ENCODE measurements at regions not wholly inside any gene's neighbourhood (a gene's known extent, or its start where the extent isn't known, plus 50 kb on each side); places are given as distances from the start of the nearest gene placed in this dataset.

DNA sequence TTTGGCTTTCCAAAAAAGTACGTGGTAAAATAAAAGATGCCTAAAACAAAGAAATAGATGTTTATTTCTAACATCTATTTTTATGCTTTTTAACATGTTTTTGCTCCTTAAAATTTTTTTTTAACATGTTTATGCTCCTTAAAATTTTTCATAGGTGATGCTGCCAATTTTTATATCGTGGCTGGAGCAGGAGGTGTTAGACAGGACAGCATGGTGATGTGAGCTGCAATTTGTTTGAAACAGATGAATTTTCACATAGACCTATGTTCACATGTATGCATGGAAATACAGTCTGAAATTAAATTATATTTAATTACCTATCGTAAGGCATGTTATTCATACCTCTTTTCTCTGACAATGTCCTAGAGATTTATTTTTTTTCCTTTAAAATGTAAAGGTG is 784.8 kb downstream of the EPHA7 start:
- TF ChIP-seq, protein P1, sequence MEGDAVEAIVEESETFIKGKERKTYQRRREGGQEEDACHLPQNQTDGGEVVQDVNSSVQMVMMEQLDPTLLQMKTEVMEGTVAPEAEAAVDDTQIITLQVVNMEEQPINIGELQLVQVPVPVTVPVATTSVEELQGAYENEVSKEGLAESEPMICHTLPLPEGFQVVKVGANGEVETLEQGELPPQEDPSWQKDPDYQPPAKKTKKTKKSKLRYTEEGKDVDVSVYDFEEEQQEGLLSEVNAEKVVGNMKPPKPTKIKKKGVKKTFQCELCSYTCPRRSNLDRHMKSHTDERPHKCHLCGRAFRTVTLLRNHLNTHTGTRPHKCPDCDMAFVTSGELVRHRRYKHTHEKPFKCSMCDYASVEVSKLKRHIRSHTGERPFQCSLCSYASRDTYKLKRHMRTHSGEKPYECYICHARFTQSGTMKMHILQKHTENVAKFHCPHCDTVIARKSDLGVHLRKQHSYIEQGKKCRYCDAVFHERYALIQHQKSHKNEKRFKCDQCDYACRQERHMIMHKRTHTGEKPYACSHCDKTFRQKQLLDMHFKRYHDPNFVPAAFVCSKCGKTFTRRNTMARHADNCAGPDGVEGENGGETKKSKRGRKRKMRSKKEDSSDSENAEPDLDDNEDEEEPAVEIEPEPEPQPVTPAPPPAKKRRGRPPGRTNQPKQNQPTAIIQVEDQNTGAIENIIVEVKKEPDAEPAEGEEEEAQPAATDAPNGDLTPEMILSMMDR (IDR thresholded peaks at IDR 0.05): no peak
- ATAC-seq (no peak), DNase-seq (no peak)
- H3K4me1 ChIP-seq: no peaks in the 10 kb centered on the region
- no peaks in the 10 kb centered on the region for H3K27me3 ChIP-seq (ENCODE audit: insufficient read depth in 3 of 3, low read length in 2 of 3)
- intact Hi-C loops (cut with DNase I): no loop called here
- H3K27ac ChIP-seq: no peak overlapping the region
- H3K36me3 ChIP-seq (ENCODE audit: insufficient read depth in 1 of 2, low read depth in 1 of 2): no peaks in the 10 kb centered on the region
- H3K4me3 ChIP-seq: no peak overlapping the region
- no peaks in the 10 kb centered on the region for H3K9me3 ChIP-seq
- WGBS, 3 donors: 56 to 58% (median 58%) methylated on average over 3 of the region's 3 CpGs

DNA sequence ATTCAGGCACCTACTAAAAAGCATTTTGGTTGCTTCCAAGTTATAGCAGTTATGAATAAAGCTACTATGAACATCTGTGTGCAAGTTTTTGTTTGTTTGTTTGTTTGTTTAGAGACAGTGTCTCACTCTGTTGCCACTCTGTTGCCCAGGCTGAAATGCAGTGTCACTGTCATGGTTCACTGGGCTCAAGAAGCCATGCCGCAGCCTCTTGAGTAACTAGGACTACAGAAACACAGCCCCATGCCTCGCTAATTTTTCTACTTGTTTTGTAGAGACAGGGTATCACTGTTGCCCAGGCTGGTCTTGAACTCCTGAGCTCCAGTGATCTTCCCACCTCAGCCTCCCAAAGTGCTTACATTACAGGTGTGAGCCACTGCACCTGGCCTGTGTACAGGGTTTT is 795.9 kb downstream of the EPHA7 start:
- DNase-seq: no peak
- H3K36me3 ChIP-seq (ENCODE audit: insufficient read depth in 1 of 2, low read depth in 1 of 2): no peaks in the 10 kb centered on the region
- intact Hi-C loops (cut with DNase I): no loop called here
- no peak overlapping the region for H3K4me3 ChIP-seq
- no peak for ATAC-seq
- H3K9me3 ChIP-seq: no peaks in the 10 kb centered on the region
- no peaks in the 10 kb centered on the region for H3K4me1 ChIP-seq
- WGBS, 3 donors: 90 to 96% (median 91%) methylated on average over 2 of the region's 2 CpGs
- no peak overlapping the region for H3K27ac ChIP-seq
- H3K27me3 ChIP-seq (ENCODE audit: insufficient read depth in 3 of 3, low read length in 2 of 3): no peaks in the 10 kb centered on the region
- TF ChIP-seq, protein P1 (IDR thresholded peaks at IDR 0.05): no peak

DNA sequence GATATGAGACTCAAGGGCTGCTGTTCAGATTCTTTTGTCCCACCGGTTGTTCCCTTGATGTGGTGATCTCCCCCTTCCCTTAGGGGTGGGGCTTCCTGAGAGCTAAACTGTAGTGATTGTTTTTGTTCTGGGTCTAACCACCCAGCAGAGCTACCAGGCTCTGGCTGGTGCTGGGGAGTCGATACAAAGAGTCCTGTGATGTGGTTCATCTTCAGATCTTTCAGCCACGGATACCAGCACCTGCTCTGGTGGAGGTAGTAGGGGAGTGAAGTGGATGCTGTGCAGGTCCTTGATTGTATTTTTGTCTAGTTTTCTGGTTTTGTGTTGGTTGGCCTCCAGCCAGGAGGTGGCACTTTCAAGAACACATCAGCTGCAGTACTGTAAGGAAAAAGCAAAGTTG is 801.6 kb downstream of the EPHA7 start:
- DNase-seq (peak in 1 of 2 donors; percentile 15), ATAC-seq (no peak)
- Histone ChIP-seq H3K27ac (no peak overlapping the region), H3K9me3 (no peaks in the 10 kb centered on the region), H3K4me3 (no peak overlapping the region), H3K36me3 (ENCODE audit: insufficient read depth in 1 of 2, low read depth in 1 of 2) (no peaks in the 10 kb centered on the region), H3K4me1 (no peaks in the 10 kb centered on the region), H3K27me3 (ENCODE audit: insufficient read depth in 3 of 3, low read length in 2 of 3) (no peaks in the 10 kb centered on the region)
- intact Hi-C loops (cut with DNase I): no loop called here
- 83 to 91% (median 85%) methylated on average over 3 of the region's 3 CpGs for WGBS, 3 donors
- TF ChIP-seq, protein P1 (IDR thresholded peaks at IDR 0.05): no peak

DNA sequence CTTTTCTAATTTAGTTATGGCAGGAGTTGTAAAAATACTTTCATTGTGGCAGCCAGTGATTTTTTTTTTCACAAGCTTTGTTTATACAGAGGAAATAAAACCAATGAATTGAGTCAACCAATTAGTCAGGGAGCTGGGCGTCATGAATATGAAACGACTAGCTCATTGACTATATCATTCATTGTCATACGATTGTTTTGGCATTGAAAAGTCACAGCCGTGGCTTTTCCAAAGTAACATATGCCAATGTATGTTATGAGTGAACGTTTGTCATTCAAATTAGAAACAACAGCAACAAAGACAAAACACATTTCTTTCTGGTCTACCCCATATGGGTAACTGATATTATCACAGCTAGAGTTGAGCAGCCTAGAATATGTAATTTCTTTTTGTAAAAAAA is 810.6 kb downstream of the EPHA7 start:
- no peak overlapping the region for H3K27ac ChIP-seq
- no peak overlapping the region for H3K4me3 ChIP-seq
- WGBS, 3 donors: 62 to 66% (median 63%) methylated on average over 5 of the region's 5 CpGs
- H3K27me3 ChIP-seq (ENCODE audit: insufficient read depth in 3 of 3, low read length in 2 of 3): no peaks in the 10 kb centered on the region
- no peaks in the 10 kb centered on the region for H3K36me3 ChIP-seq (ENCODE audit: insufficient read depth in 1 of 2, low read depth in 1 of 2)
- no peaks in the 10 kb centered on the region for H3K4me1 ChIP-seq
- ATAC-seq: no peak
- no peaks in the 10 kb centered on the region for H3K9me3 ChIP-seq
- TF ChIP-seq, protein P1 (IDR thresholded peaks at IDR 0.05): no peak
- intact Hi-C loops (cut with DNase I): no loop called here
- DNase-seq: no peak

DNA sequence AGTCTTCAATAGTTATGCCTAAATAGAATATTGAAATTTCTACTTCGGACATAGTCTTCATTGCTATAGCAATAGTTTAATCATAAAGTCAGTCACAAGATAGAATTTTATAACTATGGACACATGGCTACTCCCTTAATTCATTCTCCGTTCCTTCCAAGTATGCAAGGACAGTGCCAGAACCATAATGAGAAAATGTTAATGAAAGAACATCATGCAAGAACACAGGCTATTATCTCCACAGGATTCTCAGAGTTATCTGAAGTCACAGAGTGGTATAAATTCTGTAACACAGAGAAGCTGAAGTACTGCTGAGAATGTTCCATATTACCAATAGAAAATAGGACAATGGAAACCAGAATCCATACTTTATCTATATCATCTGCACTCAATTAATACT is 826.2 kb downstream of the EPHA7 start:
- ATAC-seq (no peak), DNase-seq (no peak)
- TF ChIP-seq, protein P1 (IDR thresholded peaks at IDR 0.05): no peak
- no peak overlapping the region for H3K4me3 ChIP-seq
- no peaks in the 10 kb centered on the region for H3K27me3 ChIP-seq (ENCODE audit: insufficient read depth in 3 of 3, low read length in 2 of 3)
- no peak overlapping the region for H3K27ac ChIP-seq
- no peaks in the 10 kb centered on the region for H3K36me3 ChIP-seq (ENCODE audit: insufficient read depth in 1 of 2, low read depth in 1 of 2)
- intact Hi-C loops (cut with DNase I): no loop called here
- no peaks in the 10 kb centered on the region for H3K4me1 ChIP-seq
- WGBS, 3 donors: 84 to 91% (median 90%) methylated on average over 2 of the region's 2 CpGs
- H3K9me3 ChIP-seq: no peaks in the 10 kb centered on the region
